ENCODE measurements at regions not wholly inside any gene's neighbourhood (a gene's known extent, or its start where the extent isn't known, plus 50 kb on each side); places are given as distances from the start of the nearest gene placed in this dataset.
"Not testable (repeated sequence)": the region's sequence is repeated elsewhere in the genome, so short reads cannot be mapped to it uniquely, and the experiment has no call there.

DNA sequence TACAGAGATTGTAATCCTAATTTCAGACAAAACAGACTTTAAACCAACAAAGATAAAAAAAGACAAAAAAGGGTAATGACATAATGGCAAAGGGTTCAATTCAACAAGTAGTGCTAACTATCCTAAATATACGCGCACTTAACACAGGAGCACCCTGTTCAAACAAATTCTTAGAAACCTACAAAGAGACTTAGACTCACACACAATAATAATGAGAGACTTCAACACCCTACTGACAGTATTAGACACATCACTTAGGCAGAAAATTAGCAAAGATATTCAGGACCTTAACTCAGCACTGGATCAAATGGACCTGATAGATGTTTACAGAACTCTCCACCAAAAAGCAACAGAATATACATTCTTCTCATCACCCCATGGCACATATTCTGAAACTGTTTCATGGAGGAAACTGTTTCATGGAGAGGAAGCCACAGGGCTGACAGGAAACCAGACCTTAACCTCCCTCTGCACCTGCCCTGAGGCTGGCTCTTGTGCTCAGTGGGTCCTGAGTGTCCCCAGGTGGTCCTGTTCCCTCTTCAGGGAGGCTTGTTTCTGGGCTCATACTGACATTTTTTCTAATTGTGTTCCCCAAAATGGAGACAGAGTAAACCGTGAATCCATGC, 54.7 kb downstream of the OR4M2 start:
- H3K4me1 Mint-ChIP-seq (ENCODE audit: low read depth); H3K36me3 Mint-ChIP-seq (ENCODE audit: low read depth); H3K27ac Mint-ChIP-seq; intact Hi-C loops (cut with micrococcal nuclease); H3K9me3 Mint-ChIP-seq; H3K4me3 Mint-ChIP-seq; H3K27me3 Mint-ChIP-seq: not testable (repeated sequence)

DNA sequence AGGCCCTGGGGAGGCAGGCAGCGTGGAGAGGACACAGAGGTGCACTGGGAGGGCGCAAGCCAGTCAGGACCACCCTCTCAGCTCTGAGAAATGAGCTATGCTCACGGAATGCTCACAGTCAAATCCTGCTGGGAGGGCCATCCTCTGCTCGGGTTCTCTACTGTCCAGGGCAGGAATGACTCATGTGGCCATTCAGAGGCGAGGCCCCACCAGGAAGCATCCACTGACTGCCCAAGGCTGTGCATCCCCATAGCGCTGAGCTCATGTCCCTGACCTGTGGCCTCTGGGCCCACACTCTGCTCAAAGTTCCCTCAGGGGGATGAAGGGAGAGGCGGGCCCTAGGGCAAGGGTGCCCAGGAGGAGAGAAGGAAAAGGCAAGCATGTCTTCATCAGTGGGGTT, 57.2 kb downstream of the OR4M2 start:
- H3K9me3 Mint-ChIP-seq; H3K4me3 Mint-ChIP-seq; H3K27me3 Mint-ChIP-seq; H3K36me3 Mint-ChIP-seq (ENCODE audit: low read depth); H3K4me1 Mint-ChIP-seq (ENCODE audit: low read depth); H3K27ac Mint-ChIP-seq; intact Hi-C loops (cut with micrococcal nuclease): not testable (repeated sequence)

GRCh38 chr15:22141106-22141505, 60.8 kb downstream of the OR4M2 start:
- H3K36me3 Mint-ChIP-seq (ENCODE audit: low read depth); H3K27me3 Mint-ChIP-seq; intact Hi-C loops (cut with micrococcal nuclease); H3K27ac Mint-ChIP-seq; H3K4me1 Mint-ChIP-seq (ENCODE audit: low read depth); H3K4me3 Mint-ChIP-seq; H3K9me3 Mint-ChIP-seq: not testable (repeated sequence)

DNA sequence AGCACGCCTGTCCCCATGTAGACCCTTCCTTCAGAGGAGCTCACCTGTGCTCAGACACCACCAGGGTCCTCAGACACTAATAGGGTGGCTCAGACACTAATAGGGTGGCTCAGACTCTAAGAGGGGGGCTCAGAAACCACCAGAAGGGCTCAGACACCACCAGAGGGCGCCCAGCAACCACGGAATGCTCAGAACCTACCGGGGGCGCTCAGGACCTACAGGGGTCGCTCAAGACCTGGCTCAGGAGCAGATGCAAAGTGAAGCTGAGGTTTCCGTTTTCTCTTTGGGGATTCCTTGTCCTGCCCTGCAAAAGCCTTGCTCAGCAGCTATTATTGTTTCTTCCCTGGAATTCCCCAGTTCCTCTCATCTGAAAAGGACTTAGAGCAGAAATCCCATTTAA, 67.8 kb downstream of the OR4M2 start:
- H3K9me3 Mint-ChIP-seq; intact Hi-C loops (cut with micrococcal nuclease); H3K36me3 Mint-ChIP-seq (ENCODE audit: low read depth); H3K4me3 Mint-ChIP-seq; H3K4me1 Mint-ChIP-seq (ENCODE audit: low read depth); H3K27ac Mint-ChIP-seq; H3K27me3 Mint-ChIP-seq: not testable (repeated sequence)

DNA sequence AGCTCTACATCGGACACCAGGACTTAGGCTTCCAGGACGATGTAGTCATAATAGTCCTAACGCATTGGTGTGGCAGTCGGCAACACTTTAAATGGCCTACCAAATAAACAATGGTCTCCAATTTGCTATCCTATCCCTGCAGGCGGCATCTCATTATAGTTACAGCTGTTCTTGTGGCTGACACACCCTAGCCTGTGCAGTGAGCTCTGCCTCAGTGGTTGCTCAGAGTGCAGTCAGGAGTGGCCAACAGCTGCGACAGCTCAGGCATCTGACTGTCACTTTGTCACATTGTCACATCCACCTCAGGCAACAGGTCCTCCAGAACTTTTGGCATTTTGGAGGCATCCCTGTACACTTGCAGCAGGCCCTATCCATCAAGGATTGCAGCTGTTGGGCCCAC, 77.9 kb downstream of the OR4M2 start:
- intact Hi-C loops (cut with micrococcal nuclease); H3K27me3 Mint-ChIP-seq; H3K4me3 Mint-ChIP-seq; H3K4me1 Mint-ChIP-seq (ENCODE audit: low read depth); H3K9me3 Mint-ChIP-seq; H3K36me3 Mint-ChIP-seq (ENCODE audit: low read depth); H3K27ac Mint-ChIP-seq: not testable (repeated sequence)

DNA sequence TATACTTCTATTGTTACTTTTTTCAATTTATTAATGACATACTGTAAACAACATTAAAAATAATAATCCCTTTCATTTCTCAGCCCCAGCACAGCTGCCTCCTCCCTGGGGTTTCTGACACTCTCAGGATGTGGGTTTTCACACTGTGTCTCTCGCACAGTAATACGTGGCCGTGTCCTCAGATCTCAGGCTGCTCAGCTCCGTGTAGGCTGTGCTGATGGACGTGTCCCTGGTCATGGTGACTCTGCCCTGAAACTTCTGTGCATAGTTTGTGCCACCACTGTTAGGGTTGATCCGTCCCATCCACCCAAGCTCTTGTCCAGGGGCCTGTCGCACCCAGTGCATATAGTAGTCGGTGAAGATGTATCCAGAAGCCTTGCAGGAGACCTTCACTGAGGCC, 80.0 kb downstream of the OR4M2 start:
- H3K27ac Mint-ChIP-seq; H3K27me3 Mint-ChIP-seq; H3K9me3 Mint-ChIP-seq; H3K36me3 Mint-ChIP-seq (ENCODE audit: low read depth); intact Hi-C loops (cut with micrococcal nuclease); H3K4me3 Mint-ChIP-seq; H3K4me1 Mint-ChIP-seq (ENCODE audit: low read depth): not testable (repeated sequence)

GRCh38 chr15:22160741-22161140, 80.4 kb downstream of the OR4M2 start:
- H3K4me3 Mint-ChIP-seq; H3K27ac Mint-ChIP-seq; H3K9me3 Mint-ChIP-seq; intact Hi-C loops (cut with micrococcal nuclease); H3K36me3 Mint-ChIP-seq (ENCODE audit: low read depth); H3K27me3 Mint-ChIP-seq; H3K4me1 Mint-ChIP-seq (ENCODE audit: low read depth): not testable (repeated sequence)

GRCh38 chr15:22161398-22161797, 81.1 kb downstream of the OR4M2 start:
- H3K4me1 Mint-ChIP-seq (ENCODE audit: low read depth); H3K27ac Mint-ChIP-seq; H3K36me3 Mint-ChIP-seq (ENCODE audit: low read depth); H3K9me3 Mint-ChIP-seq; H3K27me3 Mint-ChIP-seq; intact Hi-C loops (cut with micrococcal nuclease); H3K4me3 Mint-ChIP-seq: not testable (repeated sequence)

GRCh38 chr15:22163715-22164114, 83.4 kb downstream of the OR4M2 start:
- H3K4me1 Mint-ChIP-seq (ENCODE audit: low read depth); intact Hi-C loops (cut with micrococcal nuclease); H3K27me3 Mint-ChIP-seq; H3K27ac Mint-ChIP-seq; H3K4me3 Mint-ChIP-seq; H3K36me3 Mint-ChIP-seq (ENCODE audit: low read depth); H3K9me3 Mint-ChIP-seq: not testable (repeated sequence)

- H3K4me1 Mint-ChIP-seq (ENCODE audit: low read depth); H3K4me3 Mint-ChIP-seq; H3K36me3 Mint-ChIP-seq (ENCODE audit: low read depth); intact Hi-C loops (cut with micrococcal nuclease); H3K27me3 Mint-ChIP-seq; H3K9me3 Mint-ChIP-seq; H3K27ac Mint-ChIP-seq: not testable (repeated sequence)
These were observed 87.2 kb downstream of the OR4M2 start for GRCh38 chr15:22167521-22167920.

DNA sequence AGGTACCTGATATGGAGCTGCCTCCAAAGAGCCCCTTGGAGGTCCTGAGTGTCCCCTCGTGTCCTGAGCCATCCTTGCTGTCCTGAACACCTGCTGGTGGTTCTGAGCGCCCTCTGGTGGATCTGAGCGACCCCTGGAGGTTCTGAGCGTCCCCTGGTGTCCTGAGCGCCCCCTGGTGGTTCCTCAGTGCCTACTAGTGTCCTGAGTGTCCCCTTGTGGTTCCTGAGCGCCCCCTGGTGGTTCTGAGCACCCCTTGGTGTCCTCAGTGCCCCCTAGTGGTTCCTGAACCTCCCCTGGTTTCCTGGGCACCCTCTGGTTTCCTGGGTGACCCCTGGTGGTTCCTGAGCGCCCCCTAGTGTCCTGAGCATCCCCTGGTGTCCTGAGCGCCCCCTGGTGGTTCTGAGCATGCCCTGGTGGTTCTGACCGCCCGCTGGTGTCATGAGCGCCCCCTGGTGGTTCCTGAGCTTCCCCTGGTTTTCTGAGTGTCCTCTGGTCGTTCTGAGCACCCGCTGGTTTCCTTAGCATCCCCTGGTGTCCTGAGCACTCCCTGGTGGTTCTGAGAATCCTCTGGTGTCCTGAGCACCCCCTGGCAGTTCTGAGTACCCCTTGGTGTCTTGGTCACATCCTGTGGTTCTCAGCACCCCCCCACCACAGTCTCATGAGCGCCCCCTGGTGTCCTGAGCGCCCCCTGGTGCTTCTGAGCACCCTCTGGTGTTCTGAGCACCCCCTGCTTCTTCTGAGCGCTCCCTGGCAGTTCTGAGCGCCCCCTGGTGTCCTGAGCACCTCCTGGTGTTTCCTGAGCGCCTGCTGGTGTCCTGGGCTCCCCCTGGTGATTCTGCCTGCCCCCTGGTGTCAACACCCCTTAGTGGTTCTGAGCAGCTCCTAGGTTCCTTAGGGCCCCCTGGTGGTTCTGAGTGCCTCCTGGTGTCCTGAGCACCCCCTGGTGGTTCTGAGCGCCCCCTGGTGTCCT, 93.0 kb downstream of the OR4M2 start:
- H3K27ac Mint-ChIP-seq; H3K27me3 Mint-ChIP-seq; intact Hi-C loops (cut with micrococcal nuclease); H3K4me3 Mint-ChIP-seq; H3K36me3 Mint-ChIP-seq (ENCODE audit: low read depth); H3K4me1 Mint-ChIP-seq (ENCODE audit: low read depth); H3K9me3 Mint-ChIP-seq: not testable (repeated sequence)

- H3K4me3 Mint-ChIP-seq; H3K36me3 Mint-ChIP-seq (ENCODE audit: low read depth); intact Hi-C loops (cut with micrococcal nuclease): not testable (repeated sequence)
These were observed 93.8 kb downstream of the OR4M2 start for GRCh38 chr15:22174088-22174487.

GRCh38 chr15:22177965-22178364, 97.6 kb downstream of the OR4M2 start:
- H3K4me3 Mint-ChIP-seq; H3K27ac Mint-ChIP-seq; H3K27me3 Mint-ChIP-seq; H3K4me1 Mint-ChIP-seq (ENCODE audit: low read depth); H3K9me3 Mint-ChIP-seq; intact Hi-C loops (cut with micrococcal nuclease); H3K36me3 Mint-ChIP-seq (ENCODE audit: low read depth): not testable (repeated sequence)

More at GRCh38 chr15:22174088-22174487, 93.8 kb downstream of the OR4M2 start:
- H3K27ac Mint-ChIP-seq; H3K9me3 Mint-ChIP-seq; H3K27me3 Mint-ChIP-seq; H3K4me1 Mint-ChIP-seq (ENCODE audit: low read depth): not testable (repeated sequence)

DNA sequence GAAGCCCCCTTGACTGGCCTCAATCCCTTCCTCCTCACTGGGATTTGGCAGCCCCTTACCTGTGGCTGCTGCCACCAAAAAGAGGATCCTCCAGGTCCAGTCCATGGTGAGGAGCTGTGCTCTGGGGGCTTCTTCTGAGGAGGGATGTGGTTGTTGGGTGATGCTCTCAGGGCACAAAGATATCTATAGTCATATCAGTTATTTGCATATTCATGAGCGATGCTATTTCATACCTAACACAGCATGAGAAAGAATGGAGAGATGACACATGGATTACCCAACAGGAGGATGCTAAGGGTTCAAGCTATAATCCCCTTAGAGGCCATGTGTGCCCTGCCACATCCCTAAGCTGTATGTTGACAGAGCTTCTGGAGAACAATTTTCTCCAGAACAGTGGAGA, 98.1 kb downstream of the OR4M2 start:
- intact Hi-C loops (cut with micrococcal nuclease); H3K4me3 Mint-ChIP-seq; H3K9me3 Mint-ChIP-seq; H3K4me1 Mint-ChIP-seq (ENCODE audit: low read depth); H3K36me3 Mint-ChIP-seq (ENCODE audit: low read depth); H3K27ac Mint-ChIP-seq; H3K27me3 Mint-ChIP-seq: not testable (repeated sequence)

DNA sequence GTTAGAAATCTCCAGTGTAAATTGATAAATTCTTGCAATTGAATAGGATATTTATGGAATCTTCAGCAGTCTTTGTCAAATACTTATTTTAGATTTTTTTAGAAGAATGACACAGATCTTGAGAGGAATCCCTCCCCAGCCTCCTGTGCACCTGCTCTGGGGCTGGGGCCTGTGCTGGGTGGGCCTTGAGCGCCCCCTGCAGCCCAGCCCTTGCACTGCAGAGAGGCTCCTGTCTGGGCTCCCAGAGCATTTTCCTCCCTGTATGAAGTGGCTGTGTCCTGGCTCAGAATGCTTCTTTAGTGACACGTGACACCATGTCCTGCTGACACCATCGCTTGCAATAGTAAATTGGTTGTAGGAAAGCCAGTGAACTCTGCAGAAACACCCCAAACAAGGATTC, 98.7 kb downstream of the OR4M2 start:
- H3K36me3 Mint-ChIP-seq (ENCODE audit: low read depth); H3K4me3 Mint-ChIP-seq; H3K27ac Mint-ChIP-seq; intact Hi-C loops (cut with micrococcal nuclease); H3K4me1 Mint-ChIP-seq (ENCODE audit: low read depth); H3K27me3 Mint-ChIP-seq; H3K9me3 Mint-ChIP-seq: not testable (repeated sequence)
